ENCODE measurements at regions not wholly inside any gene's neighbourhood (a gene's known extent, or its start where the extent isn't known, plus 50 kb on each side); places are given as distances from the start of the nearest gene placed in this dataset.

DNA sequence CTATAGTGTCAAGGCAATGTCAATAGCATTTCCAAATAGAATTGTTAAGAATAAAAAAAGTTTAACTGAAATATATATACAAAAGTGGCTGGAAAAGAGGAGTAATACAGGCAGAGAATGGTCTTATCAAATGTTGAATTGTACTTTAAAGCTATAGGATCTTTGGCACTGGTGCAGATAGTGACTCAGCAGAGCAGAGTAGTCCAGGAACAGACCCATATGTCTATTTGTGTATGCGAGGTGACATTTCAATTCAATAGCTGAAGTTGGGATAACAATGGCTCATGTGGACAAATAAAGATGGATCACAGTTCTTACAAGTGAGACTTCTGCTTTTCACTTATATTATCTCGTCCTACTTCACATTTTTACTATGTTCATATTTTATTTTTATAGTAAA is 543.0 kb upstream of the B3GALT2 start:
- Mint-ChIP-seq H3K27me3 (ENCODE audit: low read depth) (no peaks in the 10 kb centered on the region), H3K36me3 (ENCODE audit: low read depth) (no peaks in the 10 kb centered on the region), H3K4me1 (no peaks in the 10 kb centered on the region), H3K9me3 (no peaks in the 10 kb centered on the region), H3K27ac (no peak overlapping the region), H3K4me3 (no peak overlapping the region)
- TF ChIP-seq, protein P1, sequence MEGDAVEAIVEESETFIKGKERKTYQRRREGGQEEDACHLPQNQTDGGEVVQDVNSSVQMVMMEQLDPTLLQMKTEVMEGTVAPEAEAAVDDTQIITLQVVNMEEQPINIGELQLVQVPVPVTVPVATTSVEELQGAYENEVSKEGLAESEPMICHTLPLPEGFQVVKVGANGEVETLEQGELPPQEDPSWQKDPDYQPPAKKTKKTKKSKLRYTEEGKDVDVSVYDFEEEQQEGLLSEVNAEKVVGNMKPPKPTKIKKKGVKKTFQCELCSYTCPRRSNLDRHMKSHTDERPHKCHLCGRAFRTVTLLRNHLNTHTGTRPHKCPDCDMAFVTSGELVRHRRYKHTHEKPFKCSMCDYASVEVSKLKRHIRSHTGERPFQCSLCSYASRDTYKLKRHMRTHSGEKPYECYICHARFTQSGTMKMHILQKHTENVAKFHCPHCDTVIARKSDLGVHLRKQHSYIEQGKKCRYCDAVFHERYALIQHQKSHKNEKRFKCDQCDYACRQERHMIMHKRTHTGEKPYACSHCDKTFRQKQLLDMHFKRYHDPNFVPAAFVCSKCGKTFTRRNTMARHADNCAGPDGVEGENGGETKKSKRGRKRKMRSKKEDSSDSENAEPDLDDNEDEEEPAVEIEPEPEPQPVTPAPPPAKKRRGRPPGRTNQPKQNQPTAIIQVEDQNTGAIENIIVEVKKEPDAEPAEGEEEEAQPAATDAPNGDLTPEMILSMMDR (IDR thresholded peaks at IDR 0.05; ENCODE audit: unreplicated experiment in 3 of 3) = no peak

DNA sequence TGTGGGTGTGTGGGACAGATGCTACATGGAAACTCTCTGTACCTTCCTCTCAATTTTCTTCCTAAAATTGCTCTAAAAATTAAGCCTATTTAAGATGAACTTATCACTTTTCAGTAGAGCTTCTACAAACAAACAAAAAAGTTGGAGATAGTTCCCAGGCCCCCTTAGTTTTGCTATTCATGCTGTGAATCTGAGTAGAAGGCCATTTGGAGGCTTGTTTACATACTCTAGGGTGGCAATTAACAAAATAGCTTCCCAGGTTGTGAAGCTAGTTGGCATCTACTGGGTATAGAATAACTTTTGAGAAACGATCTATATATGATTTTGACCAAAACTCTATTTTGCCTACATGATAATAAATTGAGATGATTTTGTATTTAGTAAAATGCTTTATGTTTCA is 541.4 kb upstream of the B3GALT2 start:
- H3K4me3 Mint-ChIP-seq = no peak overlapping the region
- TF ChIP-seq, protein P1 (IDR thresholded peaks at IDR 0.05; ENCODE audit: unreplicated experiment in 3 of 3) = no peak

DNA sequence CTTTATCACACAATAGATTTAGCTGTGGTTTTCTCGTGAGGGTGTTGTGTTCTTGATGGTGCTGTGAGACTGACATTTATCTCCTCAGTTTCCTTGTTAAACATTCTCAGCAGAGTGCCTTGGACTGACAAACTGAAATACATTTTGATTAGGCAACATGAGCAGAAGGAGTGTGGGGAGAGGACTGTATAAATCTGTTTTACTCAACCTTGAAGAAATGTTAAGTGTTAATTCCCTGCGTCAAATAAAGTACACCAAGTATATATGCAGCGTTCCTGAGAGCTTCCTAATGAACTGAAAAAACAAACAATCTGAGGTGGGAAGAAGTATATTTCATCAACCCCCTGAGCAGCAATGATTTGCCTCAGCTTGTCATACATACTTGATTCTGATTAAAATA is 540.3 kb upstream of the B3GALT2 start:
- Mint-ChIP-seq H3K36me3 (ENCODE audit: low read depth) (no peaks in the 10 kb centered on the region), H3K9me3 (no peaks in the 10 kb centered on the region), H3K4me3 (no peak overlapping the region), H3K27ac (no peak overlapping the region), H3K4me1 (no peaks in the 10 kb centered on the region), H3K27me3 (ENCODE audit: low read depth) (no peaks in the 10 kb centered on the region)
- TF ChIP-seq, protein P1 (IDR thresholded peaks at IDR 0.05; ENCODE audit: unreplicated experiment in 3 of 3) = no peak

More for the DNA sequence above, 541.4 kb upstream of the B3GALT2 start:
- Mint-ChIP-seq H3K27ac (no peak overlapping the region), H3K9me3 (no peaks in the 10 kb centered on the region), H3K4me1 (no peaks in the 10 kb centered on the region), H3K36me3 (ENCODE audit: low read depth) (no peaks in the 10 kb centered on the region), H3K27me3 (ENCODE audit: low read depth) (no peaks in the 10 kb centered on the region)

DNA sequence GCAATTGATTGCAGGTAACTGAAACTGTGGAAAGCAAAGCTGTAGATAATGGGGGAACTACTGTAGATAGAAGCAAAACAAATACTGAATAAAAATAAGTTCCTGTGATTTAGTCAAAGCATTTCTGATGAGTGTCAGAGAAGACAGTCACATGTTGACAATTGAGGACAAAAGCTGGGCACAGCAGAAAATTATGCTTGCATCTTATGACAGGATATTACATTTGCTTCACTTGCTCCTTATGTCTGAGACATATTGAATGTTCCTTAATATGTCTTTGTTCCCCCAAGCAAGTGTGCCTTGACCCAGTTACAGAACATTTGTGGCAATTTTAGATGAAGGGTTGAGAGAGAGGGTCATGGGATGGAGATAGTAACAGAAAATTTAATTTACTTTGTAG is 526.0 kb upstream of the B3GALT2 start:
- H3K4me3 Mint-ChIP-seq = no peak overlapping the region
- no peak overlapping the region for H3K27ac Mint-ChIP-seq
- H3K9me3 Mint-ChIP-seq = peaks cover 6% of the 10 kb centered on the region
- peaks cover 4% of the 10 kb centered on the region for H3K36me3 Mint-ChIP-seq (ENCODE audit: low read depth)
- H3K27me3 Mint-ChIP-seq (ENCODE audit: low read depth) = no peaks in the 10 kb centered on the region
- TF ChIP-seq, protein P1 (IDR thresholded peaks at IDR 0.05; ENCODE audit: unreplicated experiment in 3 of 3) = no peak
- H3K4me1 Mint-ChIP-seq = no peaks in the 10 kb centered on the region

DNA sequence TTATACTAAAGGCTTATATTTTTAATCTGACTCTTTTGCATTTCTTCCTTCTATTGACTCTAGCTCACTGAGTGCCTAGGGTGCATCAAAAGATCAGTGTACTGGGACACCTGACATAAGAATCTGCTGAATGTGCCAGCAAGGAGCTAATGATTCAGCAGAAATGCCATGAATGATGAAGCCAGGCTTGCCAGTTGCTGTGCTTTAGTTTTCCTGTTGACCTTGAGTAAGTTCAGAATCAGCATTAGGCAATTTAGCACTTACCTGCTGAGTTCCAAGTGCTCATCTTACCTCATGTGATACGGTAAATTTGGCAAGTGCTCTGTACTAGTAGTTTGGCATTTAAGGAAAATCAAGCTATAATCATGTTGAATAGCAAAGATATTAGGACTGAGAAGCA is 523.2 kb upstream of the B3GALT2 start:
- H3K4me1 Mint-ChIP-seq = no peaks in the 10 kb centered on the region
- H3K4me3 Mint-ChIP-seq = no peak overlapping the region
- no peaks in the 10 kb centered on the region for H3K36me3 Mint-ChIP-seq (ENCODE audit: low read depth)
- TF ChIP-seq, protein P1 (IDR thresholded peaks at IDR 0.05; ENCODE audit: unreplicated experiment in 3 of 3) = no peak
- no peak overlapping the region for H3K27ac Mint-ChIP-seq
- H3K9me3 Mint-ChIP-seq = no peaks in the 10 kb centered on the region
- H3K27me3 Mint-ChIP-seq (ENCODE audit: low read depth) = no peaks in the 10 kb centered on the region

DNA sequence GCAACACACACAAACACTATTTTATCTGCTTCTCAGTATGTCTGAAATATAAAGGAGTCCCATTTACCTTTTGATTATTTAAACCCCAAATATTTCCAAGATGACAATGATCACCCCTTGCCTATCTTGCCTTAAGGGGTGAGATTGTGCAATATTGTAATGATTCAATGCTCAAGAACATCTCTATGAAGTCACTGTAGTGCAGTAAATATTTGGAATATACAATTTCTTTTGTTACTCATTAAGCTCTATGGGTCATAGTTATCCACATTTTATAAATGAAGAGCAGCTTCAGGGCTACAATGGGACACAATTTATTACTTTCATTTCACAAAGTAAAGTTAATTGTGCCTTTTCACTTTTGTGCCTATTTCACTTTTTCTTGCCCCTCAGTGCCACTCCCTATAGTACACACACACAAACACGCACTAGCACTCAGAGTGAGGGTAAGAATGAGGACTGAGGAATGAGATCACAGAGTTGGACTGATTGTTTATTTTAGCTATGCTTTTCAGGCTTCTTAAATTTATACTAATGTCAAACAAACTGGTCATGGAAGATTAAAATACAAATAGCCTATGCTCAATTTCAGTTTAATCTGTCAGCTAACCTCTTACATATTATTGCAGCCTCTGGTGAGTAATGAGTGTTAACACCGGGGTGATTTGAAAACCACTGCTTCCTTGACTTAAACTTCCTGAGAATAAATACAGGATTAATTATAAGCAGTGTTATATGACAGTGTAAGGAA is 521.0 kb upstream of the B3GALT2 start:
- TF ChIP-seq, protein P1 (IDR thresholded peaks at IDR 0.05; ENCODE audit: unreplicated experiment in 3 of 3) = no peak
- no peaks in the 10 kb centered on the region for H3K36me3 Mint-ChIP-seq (ENCODE audit: low read depth)

More for the DNA sequence above, 521.0 kb upstream of the B3GALT2 start:
- Mint-ChIP-seq H3K4me3 (no peak overlapping the region), H3K9me3 (no peaks in the 10 kb centered on the region), H3K27me3 (ENCODE audit: low read depth) (no peaks in the 10 kb centered on the region), H3K27ac (no peak overlapping the region), H3K4me1 (no peaks in the 10 kb centered on the region)
